Left lung (tissue), 4 donors: ENCODE measurements at regions not wholly inside any gene's neighbourhood (a gene's known extent, or its start where the extent isn't known, plus 50 kb on each side); places are given as distances from the start of the nearest gene placed in this dataset.

Experiments used
- ATAC-seq: fragments of 200-7000 bp; cut with Tn5 transposase; one replicate; pipeline ENCODE4 v1.9.1; 2020; ENCODE audit warnings: moderate library complexity
- DNase-seq, 4 donors: peaks; one replicate each; pipeline ENCODE4 v3.0.0-alpha.2; 2013 to 2020
- H3K27ac ChIP-seq, 2 donors: fragments of 200-600 bp; sonication (generic) in 1 of 2; one replicate each; pipeline versions ENCODE4 v1.5.0 to v1.8.0; 2020 to 2021
- H3K27me3 ChIP-seq, 2 donors: fragments of 200-600 bp; sonication (generic) in 1 of 2; one replicate each; pipeline versions ENCODE4 v1.5.0 to v1.8.0; 2020 to 2021
- H3K36me3 ChIP-seq, 2 donors: fragments of 200-600 bp; sonication (generic) in 1 of 2; one replicate each; pipeline versions ENCODE4 v1.5.0 to v1.8.0; 2020 to 2021
- H3K4me1 ChIP-seq, 2 donors: fragments of 200-600 bp; one replicate each; pipeline ENCODE4 v1.8.0; 2021
- H3K4me3 ChIP-seq, 2 donors: fragments of 200-600 bp; sonication (generic) in 1 of 2; one replicate each; pipeline versions ENCODE4 v1.5.0 to v1.8.0; 2020 to 2021; ENCODE audit warnings: mild to moderate bottlenecking in 1 of 2
- H3K9me3 ChIP-seq, 2 donors: fragments of 200-600 bp; sonication (generic) in 1 of 2; one replicate each; pipeline versions ENCODE4 v1.5.0 to v1.8.0; 2020 to 2021
- CTCF ChIP-seq, 2 donors: fragments of 200-600 bp; sonication (generic) in 1 of 2; IDR thresholded peaks; one replicate each; pipeline versions ENCODE4 v1.5.0 to v1.8.0; 2021; ENCODE audit warnings: antibody characterized with exemption in 2 of 2
- intact Hi-C, 2 donors: fragments of 100-400 bp; cut with DNase I; formaldehyde crosslinking; loops; one replicate each; pipeline versions ENCODE4 v1.11.2 to v1.14.2; 2022
- donor health status: DM: no; HTN: yes; CAD: no.
- donor health status: DM: no; HTN: no; CAD: no.

DNA sequence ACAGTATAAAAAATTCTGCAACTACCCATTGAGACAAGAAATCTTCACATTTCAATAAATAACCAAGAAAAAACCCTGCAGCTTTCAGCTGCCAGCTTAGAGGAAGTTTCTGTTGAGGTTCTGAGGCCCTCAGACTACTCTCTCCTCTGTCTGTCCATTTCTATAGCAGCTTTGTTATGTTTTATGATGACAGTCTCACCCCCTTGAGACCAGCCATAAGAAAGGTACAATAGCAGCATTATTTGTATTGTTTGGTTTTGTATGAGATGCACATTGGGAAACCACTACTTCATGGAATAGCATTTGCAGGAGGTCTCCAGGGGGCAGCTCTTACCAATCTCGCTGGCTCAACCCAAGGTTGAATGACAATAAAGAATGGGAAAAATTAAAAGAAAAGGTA is 334.6 kb upstream of the VRK2 start:
- intact Hi-C loops, result no loop called here
- H3K4me1 ChIP-seq, result no peaks in the 10 kb centered on the region
- H3K27ac ChIP-seq, result no peak overlapping the region
- ATAC-seq (no peak), DNase-seq (no peak)
- no peak overlapping the region for H3K4me3 ChIP-seq
- no peak for TF ChIP-seq CTCF (IDR thresholded peaks at IDR 0.05)
- peaks cover 0 to 24% of the 10 kb centered on the region in 2 donors for H3K27me3 ChIP-seq
- no peaks in the 10 kb centered on the region for H3K9me3 ChIP-seq
- H3K36me3 ChIP-seq, result no peaks in the 10 kb centered on the region

GRCh38 chr2:57720728-57721627 is 325.6 kb upstream of the VRK2 start:
- intact Hi-C loops, result no loop called here

DNA sequence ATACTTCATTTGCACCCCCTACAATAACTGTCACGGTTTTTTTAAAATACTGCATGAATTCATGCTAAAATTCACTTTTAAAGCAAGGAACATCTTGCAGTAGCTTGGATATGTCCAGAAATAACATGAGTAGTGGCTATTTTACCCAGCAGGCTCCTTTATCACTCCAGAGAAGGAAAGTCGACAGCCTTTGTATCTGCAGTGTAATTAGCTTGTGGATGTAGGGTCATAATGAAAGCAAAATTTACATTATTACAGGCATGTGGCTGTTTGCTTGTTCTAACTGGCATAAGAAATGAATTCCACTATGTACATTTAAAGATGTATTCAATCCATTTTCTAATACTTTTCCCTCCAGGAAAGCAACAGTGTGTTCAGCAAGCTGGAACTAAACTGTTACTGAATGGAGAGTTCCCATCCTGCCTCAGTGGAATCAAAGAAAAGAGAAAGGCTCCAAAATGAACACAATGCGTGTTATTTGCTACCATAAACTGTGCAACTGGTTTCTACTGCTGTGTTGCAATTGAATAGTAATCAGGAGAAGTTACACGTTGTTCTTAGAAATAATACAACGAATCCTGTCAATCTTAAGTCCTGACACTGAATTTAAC is 321.2 kb upstream of the VRK2 start:
- DNase-seq (no peak), ATAC-seq (no peak)
- Histone ChIP-seq H3K27me3 (no peaks in the 10 kb centered on the region), H3K27ac (no peak overlapping the region), H3K4me3 (no peak overlapping the region), H3K9me3 (no peaks in the 10 kb centered on the region), H3K36me3 (no peaks in the 10 kb centered on the region), H3K4me1 (peaks cover 0 to 6% of the 10 kb centered on the region in 2 donors)
- TF ChIP-seq CTCF (IDR thresholded peaks at IDR 0.05), result no peak
- intact Hi-C loops, result no loop called here

More at GRCh38 chr2:57720728-57721627, 325.6 kb upstream of the VRK2 start:
- ATAC-seq, result peak; percentile 90
- TF ChIP-seq CTCF (IDR thresholded peaks at IDR 0.05), result peak; percentile 53 to 57
- peak in 2 of 4 donors; percentile 23 to 56 for DNase-seq
- Histone ChIP-seq H3K4me3 (no peak overlapping the region), H3K27ac (no peak overlapping the region), H3K9me3 (no peaks in the 10 kb centered on the region), H3K4me1 (peaks cover 0 to 6% of the 10 kb centered on the region in 2 donors), H3K27me3 (peaks cover 0 to 4% of the 10 kb centered on the region in 2 donors), H3K36me3 (no peaks in the 10 kb centered on the region)

DNA sequence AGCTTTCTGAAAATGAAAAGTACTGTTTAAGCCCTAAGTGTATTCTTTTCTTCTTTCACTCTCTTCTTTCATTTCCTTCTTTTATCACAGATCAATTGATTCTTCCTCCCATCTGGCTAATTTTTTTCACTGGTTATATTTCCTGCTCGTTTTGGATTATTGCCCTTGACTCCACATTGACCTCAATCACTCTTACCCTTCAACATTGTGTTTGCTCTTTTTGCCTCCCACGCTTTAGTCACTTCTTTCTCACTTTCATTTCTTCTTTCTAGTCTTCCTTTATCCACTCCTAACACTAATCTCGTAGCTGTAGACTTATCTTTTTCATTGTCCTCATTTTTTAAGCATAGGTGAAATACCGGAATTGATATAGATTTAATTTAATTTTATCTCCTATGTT is 320.3 kb upstream of the VRK2 start:
- no peak for ATAC-seq
- no peaks in the 10 kb centered on the region for H3K27me3 ChIP-seq
- intact Hi-C loops, result no loop called here
- H3K36me3 ChIP-seq, result no peaks in the 10 kb centered on the region
- no peaks in the 10 kb centered on the region for H3K9me3 ChIP-seq
- H3K4me3 ChIP-seq, result no peak overlapping the region
- H3K4me1 ChIP-seq, result no peaks in the 10 kb centered on the region
- TF ChIP-seq CTCF (IDR thresholded peaks at IDR 0.05), result no peak
- no peak for DNase-seq
- H3K27ac ChIP-seq, result no peak overlapping the region

GRCh38 chr2:57728691-57729090 is 317.9 kb upstream of the VRK2 start:
- no peaks in the 10 kb centered on the region for H3K4me1 ChIP-seq
- no peaks in the 10 kb centered on the region for H3K27me3 ChIP-seq
- H3K36me3 ChIP-seq, result no peaks in the 10 kb centered on the region
- no peak for TF ChIP-seq CTCF (IDR thresholded peaks at IDR 0.05)
- intact Hi-C loops, result no loop called here
- DNase-seq (no peak), ATAC-seq (no peak)
- no peaks in the 10 kb centered on the region for H3K9me3 ChIP-seq
- no peak overlapping the region for H3K4me3 ChIP-seq
- H3K27ac ChIP-seq, result no peak overlapping the region
